COLO668 (cell line): ENCODE measurements at regions not wholly inside any gene's neighbourhood (a gene's known extent, or its start where the extent isn't known, plus 50 kb on each side); places are given as distances from the start of the nearest gene placed in this dataset.
"Not testable (repeated sequence)": the region's sequence is repeated elsewhere in the genome, so short reads cannot be mapped to it uniquely, and the experiment has no call there.

Experiments used
- DNase-seq: peaks from one replicate; lab custom pipeline; 2025; ENCODE audit not compliant: unreplicated experiment; lab: John Stamatoyannopoulos, UW

- DNase-seq = no peak
Measured at GRCh38 chr20:30484009-30484748, 773.3 kb upstream of the DEFB115 start.

GRCh38 chr20:30484749-30485070 lies 772.8 kb upstream of the DEFB115 start:
- DNase-seq = no peak

- no peak for DNase-seq
Measured at GRCh38 chr20:30485331-30486102, 771.9 kb upstream of the DEFB115 start.

GRCh38 chr20:30486103-30486478 lies 771.4 kb upstream of the DEFB115 start:
- DNase-seq = no peak

- not testable (repeated sequence) for DNase-seq
Measured at GRCh38 chr20:30487461-30487860, 770.0 kb upstream of the DEFB115 start.

GRCh38 chr20:30487947-30488926 lies 769.2 kb upstream of the DEFB115 start:
- no peak for DNase-seq

GRCh38 chr20:30488941-30489613 lies 768.4 kb upstream of the DEFB115 start:
- DNase-seq = no peak

GRCh38 chr20:30489614-30490003 lies 767.9 kb upstream of the DEFB115 start:
- no peak for DNase-seq

DNA sequence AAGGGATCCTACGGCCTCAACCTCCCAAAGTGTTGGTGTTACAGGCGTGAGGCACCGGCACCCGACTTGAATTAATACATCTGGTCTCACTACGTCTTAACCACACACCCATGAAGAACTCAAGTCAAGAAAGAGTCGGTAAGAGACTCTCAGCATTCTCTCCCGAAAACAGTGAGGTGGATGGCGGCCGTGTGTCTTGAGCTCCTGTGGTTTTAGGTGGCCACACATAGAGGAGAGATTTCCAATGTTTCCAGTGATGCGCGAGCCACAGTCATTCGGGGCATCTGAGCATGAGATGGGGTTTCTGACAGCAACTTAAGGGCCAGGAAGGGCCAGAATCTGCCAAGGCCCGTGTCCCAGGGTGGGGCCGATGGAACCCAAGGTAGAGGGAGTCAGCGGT lies 766.4 kb upstream of the DEFB115 start:
- DNase-seq = no peak

- not testable (repeated sequence) for DNase-seq
Measured at GRCh38 chr20:30496656-30497055, 760.8 kb upstream of the DEFB115 start.

- DNase-seq = not testable (repeated sequence)
Measured at GRCh38 chr20:30497191-30497590, 760.3 kb upstream of the DEFB115 start.

DNA sequence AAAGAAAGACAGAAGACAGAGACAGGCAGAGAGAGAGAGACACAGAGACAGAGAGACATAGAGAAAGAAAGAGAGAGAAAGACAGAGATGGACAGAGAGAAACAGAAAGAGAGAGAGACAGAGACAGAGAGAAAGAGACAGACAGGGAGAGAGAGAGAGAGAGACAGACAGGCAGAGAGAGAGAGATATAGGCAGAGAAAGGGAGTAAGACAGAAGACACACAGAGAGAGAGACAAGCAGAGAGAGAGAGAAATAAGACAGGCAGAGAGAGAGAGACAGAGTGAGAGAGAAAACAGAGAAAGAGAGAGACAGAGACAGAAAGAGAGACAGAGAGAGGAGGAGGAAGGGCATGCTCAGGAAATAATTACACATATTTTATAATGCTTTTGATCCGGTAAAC lies 758.3 kb upstream of the DEFB115 start:
- no peak for DNase-seq

GRCh38 chr20:30499716-30500446 lies 757.6 kb upstream of the DEFB115 start:
- not testable (repeated sequence) for DNase-seq

DNA sequence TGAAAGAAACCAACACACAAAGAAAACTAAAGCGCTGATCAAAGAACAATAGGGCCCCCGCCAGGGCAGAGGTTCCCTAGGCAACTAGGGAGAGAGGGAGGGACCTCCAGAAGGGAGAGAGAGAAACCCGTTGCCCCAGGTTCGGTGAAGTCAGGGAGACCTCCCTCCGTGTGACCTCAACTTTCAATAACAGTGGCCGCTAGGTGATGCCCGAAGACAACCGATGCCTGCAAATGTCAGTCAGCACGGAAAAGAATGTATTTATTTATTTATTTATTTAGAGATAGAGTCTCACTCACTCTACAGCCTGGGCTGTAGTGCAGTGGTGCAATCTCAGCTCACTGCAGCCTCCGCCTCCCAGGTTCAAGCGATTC lies 757.0 kb upstream of the DEFB115 start:
- not testable (repeated sequence) for DNase-seq

DNA sequence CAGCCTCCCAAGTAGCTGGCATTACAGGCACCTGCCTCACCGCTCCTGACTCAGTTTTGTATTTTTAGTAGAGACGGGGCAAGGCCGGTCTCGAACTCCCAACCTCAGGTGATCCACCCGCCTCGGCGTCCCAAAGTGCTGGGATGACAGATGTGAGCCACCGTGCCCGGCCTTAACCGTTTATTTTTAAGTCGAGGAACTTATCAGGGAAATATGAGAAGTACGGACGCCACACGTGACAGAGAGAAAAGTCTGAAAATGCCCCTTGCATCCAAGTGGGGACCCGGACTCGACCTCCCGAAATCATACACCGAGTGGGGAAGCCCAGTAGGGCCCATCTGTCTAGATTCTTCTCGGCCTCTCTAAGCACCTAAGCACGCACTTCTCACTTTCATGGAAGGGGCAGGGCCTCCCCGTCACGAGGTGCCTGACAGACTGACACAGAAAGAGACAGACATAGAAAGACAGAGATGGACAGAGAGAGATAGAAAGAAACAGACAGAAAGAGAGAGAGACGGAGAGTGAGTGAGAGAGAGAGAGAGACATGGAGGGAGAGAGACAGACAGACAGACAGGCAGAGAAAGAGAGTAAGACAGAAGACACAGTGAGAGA lies 756.5 kb upstream of the DEFB115 start:
- no peak for DNase-seq

DNA sequence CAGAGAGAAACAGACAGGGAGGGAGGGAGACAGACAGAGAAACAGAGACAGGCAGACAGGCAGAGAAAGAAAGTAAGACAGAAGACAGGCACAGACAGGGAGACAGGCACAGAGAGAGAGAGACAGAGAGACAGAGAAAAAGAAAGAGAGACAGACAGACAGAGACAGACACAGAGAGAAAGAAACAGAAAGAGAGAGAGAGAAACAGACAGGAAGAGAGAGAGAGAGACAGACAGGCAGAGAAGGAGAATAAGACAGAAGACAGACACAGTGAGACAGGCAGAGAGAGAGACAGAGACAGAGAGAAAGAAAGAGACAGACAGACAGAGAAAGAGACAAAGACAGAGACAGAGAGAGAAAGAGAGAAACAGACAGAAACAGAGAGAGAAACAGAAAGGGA lies 754.8 kb upstream of the DEFB115 start:
- no peak for DNase-seq

- DNase-seq = not testable (repeated sequence)
Measured at GRCh38 chr20:30503204-30503603, 754.3 kb upstream of the DEFB115 start.

DNA sequence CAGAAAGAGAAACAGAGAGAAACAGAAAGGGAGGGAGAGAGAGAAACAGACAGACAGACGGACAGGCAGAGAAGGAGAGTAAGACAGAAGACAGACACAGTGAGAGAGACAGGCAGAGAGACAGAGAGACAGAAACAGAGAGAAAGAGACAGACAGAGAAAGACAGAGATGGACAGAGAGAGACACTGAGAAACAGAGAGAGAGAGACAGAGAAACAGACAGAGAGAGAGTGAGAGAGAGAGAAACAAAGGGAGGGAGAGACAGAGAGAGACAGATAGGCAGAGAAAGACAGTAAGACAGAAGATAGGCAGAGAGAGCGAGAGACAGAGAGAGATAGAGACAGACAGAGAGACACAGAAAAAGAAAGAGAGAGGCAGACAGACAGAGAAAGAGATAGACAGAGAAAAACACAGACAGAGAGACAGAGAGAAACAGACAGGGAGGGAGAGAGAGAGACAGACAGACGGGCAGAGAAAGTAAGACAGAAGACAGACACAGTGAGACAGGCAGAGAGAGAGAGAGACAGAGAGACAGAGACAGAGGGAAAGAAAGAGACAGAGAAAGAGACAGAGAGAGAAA lies 753.4 kb upstream of the DEFB115 start:
- no peak for DNase-seq

- no peak for DNase-seq
Measured at GRCh38 chr20:30505566-30505965, 751.9 kb upstream of the DEFB115 start.
